Natural killer cell treated with Interleukin-12 subunit alpha and Interleukin-12 subunit beta and Interleukin-15 and Interleukin-18, amount 100 ng/mL, for 72 hours (primary cell): ENCODE measurements at regions not wholly inside any gene's neighbourhood (a gene's known extent, or its start where the extent isn't known, plus 50 kb on each side); places are given as distances from the start of the nearest gene placed in this dataset.
"Not testable (repeated sequence)": the region's sequence is repeated elsewhere in the genome, so short reads cannot be mapped to it uniquely, and the experiment has no call there.

ENCODE experiments used
- ATAC-seq, 2 donors: fragments of 150-1000 bp; cut with Tn5 transposase in 1 of 2; sonication (Bioruptor Pico), chemical (Tn5 transposase) in 1 of 2; 2 replicates each; pipeline ENCODE4 v1.10.0; 2021
- DNase-seq: peaks from one replicate; pipeline ENCODE4 v3.0.0; 2022; ENCODE audit warnings: low spot score
- H3K27ac Mint-ChIP-seq, 2 donors: 1 replicate in 1 of 2; 2 replicates in 1 of 2; pipeline ENCODE4 v1.8.0; 2022; ENCODE audit warnings: mixed read lengths in 2 of 2, mild to moderate bottlenecking in 1 of 2, moderate library complexity in 1 of 2
- H3K27me3 Mint-ChIP-seq, 2 donors: 1 replicate in 1 of 2; 2 replicates in 1 of 2; pipeline ENCODE4 v1.8.0; 2022; ENCODE audit warnings: mixed read lengths in 2 of 2
- H3K36me3 Mint-ChIP-seq: one replicate; pipeline ENCODE4 v1.8.0; 2022; ENCODE audit warnings: mixed read lengths
- H3K4me1 Mint-ChIP-seq, 2 donors: 1 replicate in 1 of 2; 2 replicates in 1 of 2; pipeline ENCODE4 v1.8.0; 2022; ENCODE audit warnings: low read depth in 2 of 2, mixed read lengths in 2 of 2, mild to moderate bottlenecking in 1 of 2
- H3K4me3 Mint-ChIP-seq: one replicate; pipeline ENCODE4 v1.8.0; 2022; ENCODE audit warnings: mixed read lengths
- H3K9me3 Mint-ChIP-seq: 2 replicates; pipeline ENCODE4 v1.8.0; 2022; ENCODE audit warnings: mixed read lengths

DNA sequence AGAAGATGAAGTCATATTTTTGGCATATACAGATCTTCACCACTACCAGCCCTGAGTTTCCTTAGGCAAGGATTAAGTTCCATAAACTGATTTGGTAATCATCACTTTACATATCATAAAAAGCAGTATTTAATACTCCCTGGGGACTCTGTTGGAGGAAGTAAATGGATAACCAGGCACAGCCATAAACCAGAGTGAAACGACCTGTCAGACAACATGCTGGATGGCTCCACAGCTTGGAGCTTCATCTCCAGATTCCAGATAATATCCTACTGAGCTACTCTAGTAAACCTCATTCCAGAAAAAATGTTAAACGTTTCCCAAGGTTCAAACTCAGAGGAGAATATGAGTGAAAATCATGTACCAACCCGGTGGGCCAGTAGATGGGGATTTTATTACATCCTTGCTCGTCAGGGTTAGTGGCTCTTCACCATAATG is 109.2 kb downstream of the BASP1 start:
- DNase-seq (no peak), ATAC-seq (no peak)
- Mint-ChIP-seq H3K4me3 (no peak overlapping the region), H3K27me3 (no peaks in the 10 kb centered on the region), H3K36me3 (no peaks in the 10 kb centered on the region), H3K27ac (no peak overlapping the region), H3K9me3 (peaks cover 25% of the 10 kb centered on the region), H3K4me1 (no peaks in the 10 kb centered on the region)

DNA sequence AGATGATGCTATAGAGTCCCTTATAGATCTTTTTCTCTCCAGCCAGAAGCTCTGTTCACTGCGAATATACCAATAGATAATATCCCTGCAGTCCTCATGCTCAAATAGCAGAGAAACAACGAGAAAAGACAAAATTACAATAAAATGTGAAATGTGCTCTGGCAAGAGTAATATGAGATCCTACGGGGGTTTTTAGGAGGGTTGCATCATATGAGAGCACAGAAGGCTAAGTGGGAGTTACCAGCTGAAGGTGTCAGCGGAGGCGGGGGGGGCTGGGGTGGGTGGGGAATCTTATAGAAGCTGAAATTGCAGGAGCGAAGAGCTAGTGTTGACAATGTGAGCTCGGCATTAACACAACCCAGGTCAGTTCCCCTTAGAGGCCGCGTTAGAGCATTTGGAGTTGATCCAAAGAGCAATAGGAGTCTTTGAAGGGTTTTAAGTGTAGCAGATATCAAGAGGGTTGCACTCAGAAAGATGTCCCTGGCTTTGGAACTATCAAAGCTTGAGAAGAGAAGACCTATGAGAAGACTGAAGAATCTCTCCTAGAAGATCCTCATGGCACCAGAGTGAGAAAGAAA is 109.7 kb downstream of the BASP1 start:
- Mint-ChIP-seq H3K4me1 (no peaks in the 10 kb centered on the region), H3K27ac (no peak overlapping the region), H3K4me3 (no peak overlapping the region), H3K27me3 (no peaks in the 10 kb centered on the region), H3K9me3 (peaks cover 26% of the 10 kb centered on the region), H3K36me3 (no peaks in the 10 kb centered on the region)
- ATAC-seq (no peak), DNase-seq (no peak)

DNA sequence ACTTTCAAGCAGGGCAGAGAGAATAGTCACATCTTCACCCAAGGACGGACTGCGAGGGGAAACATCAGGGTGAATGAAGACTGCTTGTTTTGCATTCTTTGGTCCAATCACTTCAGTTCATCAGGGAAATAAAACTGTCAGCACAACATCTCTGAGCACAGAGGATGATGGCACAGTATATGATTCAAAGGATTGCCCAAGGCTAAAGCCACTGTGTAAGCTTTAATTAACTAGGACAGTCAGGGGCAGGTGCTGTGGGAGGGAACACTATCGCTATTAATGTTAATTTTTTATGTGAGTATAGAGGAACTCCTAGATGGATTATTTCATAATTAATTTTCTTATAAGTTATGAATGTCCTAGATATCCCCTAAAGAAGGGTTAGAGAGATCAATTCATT is 112.1 kb downstream of the BASP1 start:
- H3K9me3 Mint-ChIP-seq: peaks cover 27% of the 10 kb centered on the region
- no peak for ATAC-seq
- DNase-seq: no peak
- no peaks in the 10 kb centered on the region for H3K27me3 Mint-ChIP-seq
- H3K36me3 Mint-ChIP-seq: no peaks in the 10 kb centered on the region
- no peak overlapping the region for H3K4me3 Mint-ChIP-seq
- H3K27ac Mint-ChIP-seq: no peak overlapping the region
- no peaks in the 10 kb centered on the region for H3K4me1 Mint-ChIP-seq

DNA sequence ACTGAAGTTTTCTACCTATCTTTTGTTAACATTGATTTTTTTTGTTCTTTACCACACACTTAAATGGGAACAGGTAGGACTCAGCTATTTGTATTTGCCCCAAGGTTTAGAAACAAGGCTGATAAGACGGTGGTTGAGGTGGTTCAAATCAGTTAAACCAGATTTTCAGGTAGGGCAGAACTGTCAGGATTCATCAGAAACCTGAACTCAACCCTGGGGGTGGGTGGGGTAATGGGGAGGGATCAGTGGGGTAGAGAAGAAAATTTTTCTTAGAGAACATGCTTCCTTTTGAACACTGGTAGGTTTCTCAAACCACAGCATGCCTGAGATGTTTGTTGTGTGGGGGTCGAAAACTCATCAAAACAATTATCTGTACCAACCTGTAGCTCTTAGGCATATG is 113.0 kb downstream of the BASP1 start:
- H3K4me3 Mint-ChIP-seq: no peak overlapping the region
- ATAC-seq: no peak
- no peaks in the 10 kb centered on the region for H3K36me3 Mint-ChIP-seq
- DNase-seq: no peak
- no peaks in the 10 kb centered on the region for H3K4me1 Mint-ChIP-seq
- H3K27ac Mint-ChIP-seq: no peak overlapping the region
- H3K27me3 Mint-ChIP-seq: no peaks in the 10 kb centered on the region
- H3K9me3 Mint-ChIP-seq: peaks cover 24% of the 10 kb centered on the region

DNA sequence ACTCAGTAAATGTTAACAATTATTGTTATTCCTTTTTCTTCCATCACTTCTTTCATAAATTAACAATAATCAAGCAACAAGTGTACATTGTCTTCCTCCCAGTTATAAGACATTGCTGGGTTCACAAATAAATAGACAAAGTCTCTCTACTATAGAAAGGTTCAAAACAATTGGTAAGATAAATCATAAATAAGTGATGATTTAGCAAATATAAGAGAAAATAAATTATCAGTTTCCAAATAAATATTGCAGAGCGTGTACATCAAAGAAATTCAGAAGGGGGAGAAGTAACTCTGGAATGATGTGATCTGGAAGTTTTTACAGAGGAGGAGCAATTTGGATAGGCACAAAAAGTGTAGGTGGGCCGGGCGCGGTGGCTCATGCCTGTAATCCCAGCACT is 114.2 kb downstream of the BASP1 start:
- Mint-ChIP-seq H3K27me3 (no peaks in the 10 kb centered on the region), H3K4me3 (no peak overlapping the region), H3K4me1 (no peaks in the 10 kb centered on the region), H3K9me3 (peaks cover 26% of the 10 kb centered on the region), H3K36me3 (no peaks in the 10 kb centered on the region), H3K27ac (no peak overlapping the region)
- ATAC-seq (no peak), DNase-seq (no peak)

DNA sequence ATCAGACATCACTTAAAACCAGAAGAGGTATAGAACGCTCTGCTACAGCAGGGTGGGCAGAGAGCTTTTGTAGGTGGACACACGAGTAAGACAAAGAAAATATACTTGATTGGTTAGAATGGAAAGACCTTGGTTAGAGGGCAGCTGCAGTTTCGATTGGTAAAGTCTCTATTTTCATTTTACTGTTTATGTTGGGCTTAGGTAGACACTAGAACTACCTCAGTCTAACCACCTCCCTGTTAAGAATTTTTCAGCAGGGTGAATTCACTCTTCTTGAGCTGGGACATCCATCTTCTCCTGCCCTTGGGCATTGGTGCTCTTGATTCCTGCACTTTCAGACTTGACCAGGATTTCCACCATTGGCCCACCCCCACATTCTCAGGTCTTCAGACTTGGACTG is 116.3 kb downstream of the BASP1 start:
- Mint-ChIP-seq H3K9me3 (peaks cover 24% of the 10 kb centered on the region), H3K4me3 (no peak overlapping the region), H3K27ac (no peak overlapping the region), H3K27me3 (no peaks in the 10 kb centered on the region), H3K4me1 (no peaks in the 10 kb centered on the region), H3K36me3 (no peaks in the 10 kb centered on the region)
- no peak for ATAC-seq
- DNase-seq: no peak

DNA sequence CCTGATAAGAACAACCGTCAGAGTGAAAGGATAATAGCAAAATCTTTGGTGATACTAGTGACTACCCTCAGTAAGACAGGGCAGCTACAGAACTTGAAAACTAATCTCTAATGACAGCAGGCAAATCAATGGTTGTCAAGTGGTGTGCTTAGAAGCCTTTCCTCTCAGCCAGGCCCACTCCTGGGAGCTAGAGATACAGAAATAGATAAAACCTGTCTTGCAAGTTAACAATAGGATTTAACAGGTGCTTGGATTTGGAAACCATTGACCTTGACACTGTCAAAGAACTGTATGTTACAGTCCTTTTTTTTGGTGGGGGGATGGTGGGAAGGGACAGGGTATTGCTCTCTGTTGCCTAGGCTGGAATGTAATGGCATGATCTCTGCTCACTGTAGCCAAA is 118.6 kb downstream of the BASP1 start:
- peaks cover 24% of the 10 kb centered on the region for H3K9me3 Mint-ChIP-seq
- no peak for ATAC-seq
- no peak overlapping the region for H3K27ac Mint-ChIP-seq
- no peak overlapping the region for H3K4me3 Mint-ChIP-seq
- no peaks in the 10 kb centered on the region for H3K36me3 Mint-ChIP-seq
- H3K27me3 Mint-ChIP-seq: no peaks in the 10 kb centered on the region
- DNase-seq: no peak
- H3K4me1 Mint-ChIP-seq: no peaks in the 10 kb centered on the region

DNA sequence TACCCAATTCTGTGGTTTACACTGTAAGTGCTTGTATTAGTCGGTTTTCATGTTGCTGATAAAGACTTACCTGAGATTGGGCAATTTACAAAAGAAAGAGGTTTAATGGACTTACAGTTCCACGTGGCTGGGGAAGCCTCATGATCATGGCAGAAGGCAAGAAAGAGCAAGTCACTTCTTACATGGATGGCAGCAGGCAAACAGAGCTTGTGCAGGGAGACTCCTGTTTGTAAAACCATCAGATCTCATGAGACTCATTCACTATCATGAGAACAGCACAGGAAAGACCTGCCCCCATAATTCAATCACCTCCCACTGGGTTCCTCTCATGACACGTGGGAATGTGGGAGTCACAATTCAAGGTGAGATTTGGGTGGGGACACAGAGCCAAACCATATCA is 119.3 kb downstream of the BASP1 start:
- H3K36me3 Mint-ChIP-seq, DNase-seq, H3K4me1 Mint-ChIP-seq, H3K27me3 Mint-ChIP-seq, ATAC-seq, H3K27ac Mint-ChIP-seq, H3K4me3 Mint-ChIP-seq: not testable (repeated sequence)
- H3K9me3 Mint-ChIP-seq: peaks cover 24% of the 10 kb centered on the region

DNA sequence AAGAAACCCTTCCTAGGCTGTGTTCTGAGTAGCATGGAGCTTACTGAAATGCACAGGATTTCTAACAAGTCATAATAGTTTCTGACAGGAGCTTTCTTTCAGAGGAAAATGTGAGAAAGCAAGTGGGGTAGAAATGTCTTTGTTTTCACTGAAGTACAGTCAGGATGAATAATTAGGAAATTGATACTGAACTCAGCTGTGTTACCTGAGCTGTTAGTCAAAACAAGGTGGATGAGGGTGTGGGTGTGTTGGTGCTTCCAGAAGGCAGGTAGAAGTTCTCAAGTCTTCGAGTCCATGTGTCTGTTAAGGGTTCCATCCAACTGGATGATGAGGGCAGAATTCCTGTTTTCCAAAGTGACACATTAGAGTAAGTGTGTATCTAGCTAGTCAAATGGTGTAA is 122.4 kb downstream of the BASP1 start:
- Mint-ChIP-seq H3K27me3 (no peaks in the 10 kb centered on the region), H3K27ac (no peak overlapping the region), H3K4me3 (no peak overlapping the region), H3K36me3 (no peaks in the 10 kb centered on the region), H3K4me1 (no peaks in the 10 kb centered on the region), H3K9me3 (peaks cover 18% of the 10 kb centered on the region)
- DNase-seq (no peak), ATAC-seq (no peak)

DNA sequence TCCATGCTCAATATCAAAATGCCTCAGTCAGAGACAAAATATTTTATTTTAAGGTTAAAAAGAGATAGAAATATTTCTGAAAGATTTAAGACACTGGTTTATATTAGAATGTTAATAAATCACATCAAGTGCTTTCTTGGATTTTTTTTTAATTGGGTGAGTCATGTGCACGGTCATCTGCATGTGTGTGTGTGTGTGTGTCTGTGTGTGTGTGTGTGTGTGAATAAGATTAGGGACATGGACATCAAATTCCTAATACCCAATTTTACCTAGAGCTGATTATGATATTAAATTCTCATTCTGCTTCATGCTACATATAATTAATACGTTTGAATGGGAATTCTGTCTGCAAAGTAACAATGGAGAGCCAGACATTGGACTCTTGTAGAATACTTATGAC is 122.9 kb downstream of the BASP1 start:
- DNase-seq (no peak), ATAC-seq (no peak)
- Mint-ChIP-seq H3K36me3 (no peaks in the 10 kb centered on the region), H3K9me3 (peaks cover 21% of the 10 kb centered on the region), H3K4me3 (no peak overlapping the region), H3K4me1 (no peaks in the 10 kb centered on the region), H3K27ac (no peak overlapping the region), H3K27me3 (no peaks in the 10 kb centered on the region)

DNA sequence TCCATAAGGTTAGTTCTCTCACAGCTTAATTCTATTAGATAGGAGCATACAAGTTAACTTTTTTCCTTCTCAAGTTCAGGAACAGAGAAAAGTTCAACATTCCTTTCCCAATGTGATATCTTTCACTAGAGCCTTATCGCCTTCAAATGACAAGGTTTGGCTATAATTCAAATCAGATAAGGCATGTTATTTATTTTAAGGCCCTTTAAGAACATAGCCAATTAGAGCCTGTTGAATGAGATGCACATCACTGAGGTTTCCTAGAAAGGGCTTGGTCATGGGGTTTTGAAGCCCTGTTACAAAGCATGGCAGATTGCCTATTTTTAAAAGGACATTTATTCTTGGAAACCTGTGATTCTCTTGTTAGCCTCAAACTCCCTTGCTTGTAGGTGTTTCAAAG is 123.4 kb downstream of the BASP1 start:
- H3K4me3 Mint-ChIP-seq: no peak overlapping the region
- H3K36me3 Mint-ChIP-seq: no peaks in the 10 kb centered on the region
- H3K9me3 Mint-ChIP-seq: peaks cover 21% of the 10 kb centered on the region
- no peak overlapping the region for H3K27ac Mint-ChIP-seq
- H3K27me3 Mint-ChIP-seq: no peaks in the 10 kb centered on the region
- DNase-seq (no peak), ATAC-seq (no peak)
- no peaks in the 10 kb centered on the region for H3K4me1 Mint-ChIP-seq

DNA sequence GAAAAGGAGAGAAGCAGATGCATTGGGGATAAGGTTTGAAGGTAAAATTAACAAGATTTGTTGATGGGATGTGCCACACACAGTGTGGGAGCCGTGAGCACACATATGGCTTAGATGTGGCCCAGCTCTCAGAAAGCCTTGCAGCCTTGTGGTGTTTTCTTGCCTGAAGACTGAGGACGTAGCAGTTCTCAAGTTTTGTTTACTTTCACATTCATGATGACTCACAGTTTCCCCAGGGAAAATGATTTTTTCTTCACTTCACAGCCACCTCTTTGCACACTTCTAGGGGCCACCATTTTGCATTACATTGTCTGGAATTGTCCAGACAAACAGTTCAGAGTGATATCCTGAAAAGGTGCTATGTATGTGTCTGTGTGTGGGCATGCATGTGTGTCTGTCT is 126.2 kb downstream of the BASP1 start:
- Mint-ChIP-seq H3K4me3 (no peak overlapping the region), H3K4me1 (no peaks in the 10 kb centered on the region), H3K9me3 (peaks cover 18% of the 10 kb centered on the region), H3K27me3 (no peaks in the 10 kb centered on the region), H3K36me3 (no peaks in the 10 kb centered on the region), H3K27ac (no peak overlapping the region)
- DNase-seq: no peak
- no peak for ATAC-seq

DNA sequence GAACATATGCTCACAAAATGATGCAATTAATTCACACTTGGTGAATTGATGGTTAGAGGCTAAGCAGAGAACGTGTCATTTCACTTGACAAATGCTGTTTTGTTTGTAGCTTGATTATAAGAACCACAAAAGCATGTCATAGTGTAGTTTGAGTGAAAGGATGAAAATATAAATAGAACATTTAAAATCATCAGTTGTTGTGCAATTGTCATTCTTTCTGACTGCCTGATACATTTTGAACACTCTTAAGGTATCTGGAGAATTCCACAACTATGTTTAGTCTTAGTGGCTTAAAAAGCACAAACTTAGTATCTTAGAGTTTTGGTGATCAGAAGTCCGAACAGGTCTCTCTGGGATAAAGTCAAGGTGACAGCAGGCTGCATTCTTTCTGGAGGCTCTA is 129.4 kb downstream of the BASP1 start:
- H3K4me1 Mint-ChIP-seq: no peaks in the 10 kb centered on the region
- peaks cover 3% of the 10 kb centered on the region for H3K9me3 Mint-ChIP-seq
- H3K36me3 Mint-ChIP-seq: no peaks in the 10 kb centered on the region
- no peak overlapping the region for H3K27ac Mint-ChIP-seq
- ATAC-seq (no peak), DNase-seq (no peak)
- H3K27me3 Mint-ChIP-seq: no peaks in the 10 kb centered on the region
- H3K4me3 Mint-ChIP-seq: no peak overlapping the region

DNA sequence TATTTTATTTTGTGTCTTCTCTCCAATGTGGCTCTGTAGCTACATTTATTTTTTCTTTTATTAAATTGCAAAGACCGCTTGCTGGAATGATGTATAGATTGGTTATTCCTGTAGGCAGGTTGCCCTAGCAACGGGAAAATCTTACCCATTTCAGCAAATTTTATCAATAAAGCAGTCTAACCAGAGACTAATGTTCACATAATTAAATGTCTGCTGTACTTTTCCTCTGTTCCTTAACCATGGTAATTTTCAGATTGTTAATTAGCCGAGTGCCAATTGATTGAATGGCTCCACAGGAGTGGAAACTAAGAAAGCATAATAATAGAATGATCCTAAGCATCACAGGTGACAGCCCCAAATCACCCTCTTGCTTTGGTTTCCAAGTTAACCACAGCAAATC is 134.8 kb downstream of the BASP1 start:
- H3K27ac Mint-ChIP-seq: no peak overlapping the region
- no peaks in the 10 kb centered on the region for H3K36me3 Mint-ChIP-seq
- ATAC-seq: no peak
- no peak overlapping the region for H3K4me3 Mint-ChIP-seq
- H3K9me3 Mint-ChIP-seq: peaks cover 3% of the 10 kb centered on the region
- H3K27me3 Mint-ChIP-seq: no peaks in the 10 kb centered on the region
- no peak for DNase-seq
- no peaks in the 10 kb centered on the region for H3K4me1 Mint-ChIP-seq

DNA sequence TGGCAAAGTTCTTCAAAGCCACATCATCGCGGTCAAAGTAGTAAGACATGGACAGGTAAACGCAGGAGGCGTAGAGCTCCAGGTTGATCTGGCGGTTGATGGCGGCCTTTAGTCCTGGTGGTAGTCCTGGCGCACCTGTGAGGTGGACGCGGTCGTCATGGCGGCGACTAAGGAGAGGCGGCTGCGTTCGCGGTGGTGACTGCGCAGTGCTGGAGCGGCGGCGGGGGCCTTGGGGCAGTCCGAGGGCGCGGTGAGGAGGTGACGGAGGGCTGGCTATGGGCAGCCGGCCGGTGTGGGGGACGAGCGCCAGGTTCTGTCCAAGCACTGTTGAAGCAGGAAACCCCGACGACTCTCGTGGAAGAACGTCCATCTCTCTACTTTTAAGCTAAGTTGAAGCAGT is 136.8 kb downstream of the BASP1 start:
- Mint-ChIP-seq H3K27ac (no peak overlapping the region), H3K4me3 (no peak overlapping the region), H3K9me3 (peaks cover 3% of the 10 kb centered on the region), H3K4me1 (no peaks in the 10 kb centered on the region), H3K36me3 (no peaks in the 10 kb centered on the region), H3K27me3 (no peaks in the 10 kb centered on the region)
- ATAC-seq: no peak
- DNase-seq: no peak
